ENCODE measurements at regions not wholly inside any gene's neighbourhood (a gene's known extent, or its start where the extent isn't known, plus 50 kb on each side); places are given as distances from the start of the nearest gene placed in this dataset.

- no peak for DNase-seq (ENCODE audit: low spot score in 2 of 2)
- intact Hi-C loops (cut with DNase I), result no loop called here
- Histone ChIP-seq H3K4me1 (peaks cover 0 to 2% of the 10 kb centered on the region in 2 donors), H3K36me3 (no peaks in the 10 kb centered on the region), H3K4me3 (no peak overlapping the region), H3K27me3 (no peaks in the 10 kb centered on the region), H3K9me3 (no peaks in the 10 kb centered on the region), H3K27ac (no peak overlapping the region)
- TF ChIP-seq CTCF (IDR thresholded peaks at IDR 0.05), result no peak
Measured at GRCh38 chr6:91487696-91488392, 901.0 kb upstream of the MAP3K7 start.

GRCh38 chr6:91486200-91486599 is 899.3 kb upstream of the MAP3K7 start:
- Histone ChIP-seq H3K4me1 (peaks cover 0 to 6% of the 10 kb centered on the region in 2 donors), H3K4me3 (no peak overlapping the region), H3K27me3 (no peaks in the 10 kb centered on the region), H3K9me3 (no peaks in the 10 kb centered on the region), H3K36me3 (no peaks in the 10 kb centered on the region), H3K27ac (no peak overlapping the region)
- no peak for TF ChIP-seq CTCF (IDR thresholded peaks at IDR 0.05)
- intact Hi-C loops (cut with DNase I), result no loop called here
- DNase-seq (ENCODE audit: low spot score in 2 of 2), result no peak

- no peaks in the 10 kb centered on the region for H3K27me3 ChIP-seq
- H3K27ac ChIP-seq, result no peak overlapping the region
- intact Hi-C loops (cut with DNase I), result no loop called here
- H3K4me3 ChIP-seq, result no peak overlapping the region
- H3K9me3 ChIP-seq, result no peaks in the 10 kb centered on the region
- no peaks in the 10 kb centered on the region for H3K36me3 ChIP-seq
- no peak for DNase-seq (ENCODE audit: low spot score in 2 of 2)
- TF ChIP-seq CTCF (IDR thresholded peaks at IDR 0.05), result no peak
- H3K4me1 ChIP-seq, result peaks cover 0 to 6% of the 10 kb centered on the region in 2 donors
Measured at GRCh38 chr6:91485047-91485446, 898.2 kb upstream of the MAP3K7 start.

GRCh38 chr6:91483415-91484105 is 896.7 kb upstream of the MAP3K7 start:
- H3K27ac ChIP-seq, result no peak overlapping the region
- intact Hi-C loops (cut with DNase I), result no loop called here
- DNase-seq (ENCODE audit: low spot score in 2 of 2), result no peak
- TF ChIP-seq CTCF (IDR thresholded peaks at IDR 0.05), result no peak
- peaks cover 0 to 6% of the 10 kb centered on the region in 2 donors for H3K4me1 ChIP-seq
- no peak overlapping the region for H3K4me3 ChIP-seq
- no peaks in the 10 kb centered on the region for H3K36me3 ChIP-seq
- no peaks in the 10 kb centered on the region for H3K27me3 ChIP-seq
- H3K9me3 ChIP-seq, result no peaks in the 10 kb centered on the region

GRCh38 chr6:91482498-91482897 is 895.6 kb upstream of the MAP3K7 start:
- H3K4me3 ChIP-seq, result no peak overlapping the region
- no peaks in the 10 kb centered on the region for H3K27me3 ChIP-seq
- H3K36me3 ChIP-seq, result no peaks in the 10 kb centered on the region
- peaks cover 0 to 6% of the 10 kb centered on the region in 2 donors for H3K4me1 ChIP-seq
- no peak overlapping the region for H3K27ac ChIP-seq
- H3K9me3 ChIP-seq, result no peaks in the 10 kb centered on the region
- no peak for DNase-seq (ENCODE audit: low spot score in 2 of 2)
- intact Hi-C loops (cut with DNase I), result no loop called here
- no peak for TF ChIP-seq CTCF (IDR thresholded peaks at IDR 0.05)
